ENCODE measurements at regions not wholly inside any gene's neighbourhood (a gene's known extent, or its start where the extent isn't known, plus 50 kb on each side); places are given as distances from the start of the nearest gene placed in this dataset.

GRCh38 chr11:95524314-95525036, 265.1 kb downstream of the FAM76B start:
- Histone ChIP-seq H3K27ac (no peak overlapping the region), H3K4me3 (no peak overlapping the region)

- Histone ChIP-seq H3K27ac (no peak overlapping the region), H3K4me3 (no peak overlapping the region)
Measured at GRCh38 chr11:95522874-95523273, 266.7 kb downstream of the FAM76B start.

GRCh38 chr11:95521862-95522261, 267.7 kb downstream of the FAM76B start:
- no peak overlapping the region for H3K4me3 ChIP-seq

GRCh38 chr11:95521133-95521542, 268.4 kb downstream of the FAM76B start:
- H3K27ac ChIP-seq: peak overlapping the region in 2 of 21 experiments; percentile 11 to 16
- H3K4me3 ChIP-seq: no peak overlapping the region

More at GRCh38 chr11:95521862-95522261, 267.7 kb downstream of the FAM76B start:
- H3K27ac ChIP-seq: peak overlapping the region in 1 of 21 experiments; percentile 11

GRCh38 chr11:95520369-95521132, 269.0 kb downstream of the FAM76B start:
- H3K27ac ChIP-seq: peak overlapping the region in 1 of 21 experiments; percentile 16
- H3K4me3 ChIP-seq: no peak overlapping the region

GRCh38 chr11:95519912-95520311, 269.7 kb downstream of the FAM76B start:
- no peak overlapping the region for H3K27ac ChIP-seq
- H3K4me3 ChIP-seq: no peak overlapping the region

GRCh38 chr11:95517453-95517852, 272.1 kb downstream of the FAM76B start:
- H3K4me3 ChIP-seq: no peak overlapping the region
- no peak overlapping the region for H3K27ac ChIP-seq

GRCh38 chr11:95516786-95517185, 272.8 kb downstream of the FAM76B start:
- no peak overlapping the region for H3K27ac ChIP-seq
- no peak overlapping the region for H3K4me3 ChIP-seq

GRCh38 chr11:95516175-95516574, 273.4 kb downstream of the FAM76B start:
- no peak overlapping the region for H3K4me3 ChIP-seq
- no peak overlapping the region for H3K27ac ChIP-seq

- Histone ChIP-seq H3K4me3 (no peak overlapping the region), H3K27ac (peak overlapping the region in 1 of 21 experiments; percentile 0)
Measured at GRCh38 chr11:95515371-95515770, 274.2 kb downstream of the FAM76B start.

GRCh38 chr11:95514416-95515110, 275.0 kb downstream of the FAM76B start:
- Histone ChIP-seq H3K27ac (peak overlapping the region in 8 of 21 experiments; percentile 0 to 56 (median 42)), H3K4me3 (no peak overlapping the region)

- peak overlapping the region in 12 of 21 experiments; percentile 9 to 70 (median 56) for H3K27ac ChIP-seq
Measured at GRCh38 chr11:95512682-95513081, 276.9 kb downstream of the FAM76B start.

GRCh38 chr11:95512177-95512576, 277.4 kb downstream of the FAM76B start:
- H3K4me3 ChIP-seq: no peak overlapping the region

More at GRCh38 chr11:95512682-95513081, 276.9 kb downstream of the FAM76B start:
- H3K4me3 ChIP-seq: no peak overlapping the region

GRCh38 chr11:95508219-95508890, 277.4 kb upstream of the SESN3 start:
- H3K4me3 ChIP-seq: no peak overlapping the region
- no peak overlapping the region for H3K27ac ChIP-seq

More at GRCh38 chr11:95512177-95512576, 277.4 kb downstream of the FAM76B start:
- peak overlapping the region in 11 of 21 experiments; percentile 9 to 70 (median 56) for H3K27ac ChIP-seq

- H3K4me3 ChIP-seq: no peak overlapping the region
- no peak overlapping the region for H3K27ac ChIP-seq
Measured at GRCh38 chr11:95507794-95508193, 276.8 kb upstream of the SESN3 start.

- no peak overlapping the region for H3K4me3 ChIP-seq
- no peak overlapping the region for H3K27ac ChIP-seq
Measured at GRCh38 chr11:95506777-95507176, 275.8 kb upstream of the SESN3 start.

GRCh38 chr11:95505927-95506426, 275.0 kb upstream of the SESN3 start:
- H3K4me3 ChIP-seq: no peak overlapping the region
- peak overlapping the region in 1 of 21 experiments; percentile 8 for H3K27ac ChIP-seq

- Histone ChIP-seq H3K4me3 (no peak overlapping the region), H3K27ac (no peak overlapping the region)
Measured at GRCh38 chr11:95503047-95503446, 272.0 kb upstream of the SESN3 start.

GRCh38 chr11:95502522-95502921, 271.5 kb upstream of the SESN3 start:
- Histone ChIP-seq H3K4me3 (no peak overlapping the region), H3K27ac (no peak overlapping the region)
